CD4-positive, alpha-beta T cell treated with Interleukin-15 for 4 hours (primary cell): ENCODE measurements at regions not wholly inside any gene's neighbourhood (a gene's known extent, or its start where the extent isn't known, plus 50 kb on each side); places are given as distances from the start of the nearest gene placed in this dataset.

Experiments
- DNase-seq: peaks from one replicate; pipeline ENCODE4 v3.0.0-alpha.2; 2020; ENCODE audit warnings: low spot score

- DNase-seq, result no peak
These were observed 339.3 kb upstream of the PFKP start for GRCh38 chr10:2728087-2728486.

- DNase-seq, result no peak
These were observed 350.8 kb upstream of the PFKP start for GRCh38 chr10:2716596-2716995.

- no peak for DNase-seq
These were observed 352.8 kb upstream of the PFKP start for GRCh38 chr10:2714597-2714996.

- DNase-seq, result no peak
These were observed 363.4 kb upstream of the PFKP start for GRCh38 chr10:2703953-2704352.

- no peak for DNase-seq
These were observed 365.5 kb upstream of the PFKP start for GRCh38 chr10:2701802-2702201.

GRCh38 chr10:2700626-2701305, 366.6 kb upstream of the PFKP start:
- no peak for DNase-seq

GRCh38 chr10:2688958-2689357, 378.4 kb upstream of the PFKP start:
- no peak for DNase-seq

GRCh38 chr10:2686691-2687090, 380.7 kb upstream of the PFKP start:
- no peak for DNase-seq

- DNase-seq, result no peak
These were observed 384.9 kb upstream of the PFKP start for GRCh38 chr10:2682491-2682890.

GRCh38 chr10:2681891-2682290, 385.5 kb upstream of the PFKP start:
- DNase-seq, result no peak

- no peak for DNase-seq
These were observed 386.5 kb upstream of the PFKP start for GRCh38 chr10:2680821-2681220.

- DNase-seq, result no peak
These were observed 387.7 kb upstream of the PFKP start for GRCh38 chr10:2679646-2680045.

- DNase-seq, result no peak
These were observed 390.9 kb upstream of the PFKP start for GRCh38 chr10:2676455-2676854.

- no peak for DNase-seq
These were observed 392.9 kb upstream of the PFKP start for GRCh38 chr10:2674451-2674850.

- DNase-seq, result no peak
These were observed 396.5 kb upstream of the PFKP start for GRCh38 chr10:2670864-2671263.

GRCh38 chr10:2665772-2666171, 401.6 kb upstream of the PFKP start:
- DNase-seq, result no peak

GRCh38 chr10:2660276-2660675, 407.1 kb upstream of the PFKP start:
- no peak for DNase-seq

- no peak for DNase-seq
These were observed 407.6 kb upstream of the PFKP start for GRCh38 chr10:2659660-2660209.

- DNase-seq, result no peak
These were observed 408.6 kb upstream of the PFKP start for GRCh38 chr10:2658780-2659179.

GRCh38 chr10:2650328-2650727, 417.0 kb upstream of the PFKP start:
- no peak for DNase-seq

- DNase-seq, result no peak
These were observed 426.3 kb upstream of the PFKP start for GRCh38 chr10:2641028-2641427.

GRCh38 chr10:2633630-2634029, 433.7 kb upstream of the PFKP start:
- DNase-seq, result no peak

- no peak for DNase-seq
These were observed 435.7 kb upstream of the PFKP start for GRCh38 chr10:2631557-2632205.

GRCh38 chr10:2628705-2629104, 438.6 kb upstream of the PFKP start:
- DNase-seq, result no peak
